Brain microvascular endothelial cell (primary cell): ENCODE measurements at regions not wholly inside any gene's neighbourhood (a gene's known extent, or its start where the extent isn't known, plus 50 kb on each side); places are given as distances from the start of the nearest gene placed in this dataset.
A peak's percentile ranks its signal among the peaks of the same experiment; 100 is the strongest.
"Not testable (repeated sequence)": the region's sequence is repeated elsewhere in the genome, so short reads cannot be mapped to it uniquely, and the experiment has no call there.

Experiments used
- DNase-seq: peaks from one replicate; pipeline ENCODE4 v3.0.0-alpha.2; 2020
- H3K27ac ChIP-seq: fragments of 250-450 bp; sonication (Bioruptor Pico); 2 replicates; pipeline ENCODE4 v1.5.1; 2020; ENCODE audit warnings: mild to moderate bottlenecking, moderate library complexity
- H3K27me3 ChIP-seq: fragments of 250-450 bp; sonication (Bioruptor Pico); replicated peaks from 2 replicates; pipeline ENCODE4 v1.5.1; 2020; ENCODE audit warnings: mild to moderate bottlenecking
- H3K36me3 ChIP-seq: fragments of 250-450 bp; sonication (Bioruptor Pico); replicated peaks from 2 replicates; pipeline ENCODE4 v1.5.1; 2020; ENCODE audit warnings: mild to moderate bottlenecking
- H3K4me3 ChIP-seq: 2 replicates; pipeline ENCODE4 v1.5.1; 2011; ENCODE audit warnings: low read depth, mild to moderate bottlenecking, control low read depth, low read length, moderate library complexity
- CTCF ChIP-seq: IDR thresholded peaks from 2 replicates; pipeline ENCODE4 v1.5.1; 2011; ENCODE audit warnings: low read depth, mild to moderate bottlenecking, moderate library complexity, low read length, control low read depth, inconsistent platforms; ENCODE audit errors: missing control alignments
- in situ Hi-C: cut with HindIII; loops from 2 replicates; pipeline ENCODE4 v1.10.0; 2017; ENCODE audit warnings: low sequenced_read_pairs, low pct_ligation_motif_present

GRCh38 chr6:147651-148050, 144.6 kb upstream of the DUSP22 start:
- H3K27me3 ChIP-seq, in situ Hi-C loops, H3K4me3 ChIP-seq, H3K27ac ChIP-seq, H3K36me3 ChIP-seq, DNase-seq: not testable (repeated sequence)

- TF ChIP-seq CTCF: peak; percentile 47
- in situ Hi-C loops: not testable (repeated sequence)
- peak; percentile 38 for DNase-seq
Measured at GRCh38 chr6:148051-148984, 144.0 kb upstream of the DUSP22 start.

GRCh38 chr6:150147-150546, 142.1 kb upstream of the DUSP22 start:
- in situ Hi-C loops, H3K4me3 ChIP-seq, DNase-seq: not testable (repeated sequence)

More at GRCh38 chr6:148051-148984, 144.0 kb upstream of the DUSP22 start:
- H3K27me3 ChIP-seq, H3K4me3 ChIP-seq, H3K36me3 ChIP-seq, H3K27ac ChIP-seq: not testable (repeated sequence)

GRCh38 chr6:152436-152835, 139.9 kb upstream of the DUSP22 start:
- in situ Hi-C loops, H3K27ac ChIP-seq, H3K36me3 ChIP-seq, H3K4me3 ChIP-seq, DNase-seq, H3K27me3 ChIP-seq: not testable (repeated sequence)

More at GRCh38 chr6:150147-150546, 142.1 kb upstream of the DUSP22 start:
- H3K27me3 ChIP-seq, H3K27ac ChIP-seq, H3K36me3 ChIP-seq: not testable (repeated sequence)

GRCh38 chr6:153026-153425, 139.3 kb upstream of the DUSP22 start:
- H3K36me3 ChIP-seq, in situ Hi-C loops, DNase-seq, H3K4me3 ChIP-seq, H3K27ac ChIP-seq, H3K27me3 ChIP-seq: not testable (repeated sequence)

GRCh38 chr6:153867-154266, 138.4 kb upstream of the DUSP22 start:
- H3K27me3 ChIP-seq, H3K27ac ChIP-seq, H3K36me3 ChIP-seq, DNase-seq, in situ Hi-C loops, H3K4me3 ChIP-seq: not testable (repeated sequence)

- H3K36me3 ChIP-seq, H3K27me3 ChIP-seq, H3K27ac ChIP-seq, H3K4me3 ChIP-seq, in situ Hi-C loops: not testable (repeated sequence)
- DNase-seq: peak; percentile 72
Measured at GRCh38 chr6:154321-155092, 137.8 kb upstream of the DUSP22 start.

- TF ChIP-seq CTCF: no peak
- no peaks in the 10 kb centered on the region for H3K36me3 ChIP-seq
- in situ Hi-C loops: no loop called here
- no peaks in the 10 kb centered on the region for H3K27me3 ChIP-seq
- DNase-seq: no peak
- no peak overlapping the region for H3K27ac ChIP-seq
- H3K4me3 ChIP-seq: no peak overlapping the region
Measured at GRCh38 chr6:156010-156409, 136.3 kb upstream of the DUSP22 start.

GRCh38 chr6:156441-157140, 135.7 kb upstream of the DUSP22 start:
- in situ Hi-C loops, H3K4me3 ChIP-seq, H3K27me3 ChIP-seq, DNase-seq, H3K36me3 ChIP-seq, H3K27ac ChIP-seq: not testable (repeated sequence)
